ENCODE measurements at regions not wholly inside any gene's neighbourhood (a gene's known extent, or its start where the extent isn't known, plus 50 kb on each side); places are given as distances from the start of the nearest gene placed in this dataset.
"Not testable (repeated sequence)": the region's sequence is repeated elsewhere in the genome, so short reads cannot be mapped to it uniquely, and the experiment has no call there.

- intact Hi-C loops (cut with micrococcal nuclease): no loop called here
- Mint-ChIP-seq H3K4me3 (no peak overlapping the region), H3K9me3 (no peaks in the 10 kb centered on the region), H3K27me3 (no peaks in the 10 kb centered on the region), H3K4me1 (no peaks in the 10 kb centered on the region), H3K27ac (no peak overlapping the region), H3K36me3 (ENCODE audit: low read depth) (no peaks in the 10 kb centered on the region)
- no peak for DNase-seq
Observed at GRCh38 chr4:158122501-158122900, 50.3 kb downstream of the GASK1B start.

GRCh38 chr4:158121161-158121579, 51.7 kb downstream of the GASK1B start:
- Mint-ChIP-seq H3K27ac (no peak overlapping the region), H3K36me3 (ENCODE audit: low read depth) (no peaks in the 10 kb centered on the region), H3K9me3 (no peaks in the 10 kb centered on the region), H3K4me1 (no peaks in the 10 kb centered on the region), H3K4me3 (no peak overlapping the region), H3K27me3 (no peaks in the 10 kb centered on the region)
- intact Hi-C loops (cut with micrococcal nuclease): no loop called here
- no peak for DNase-seq

GRCh38 chr4:158120645-158121151, 52.1 kb downstream of the GASK1B start:
- H3K4me3 Mint-ChIP-seq; H3K9me3 Mint-ChIP-seq; DNase-seq; H3K27ac Mint-ChIP-seq; H3K27me3 Mint-ChIP-seq; intact Hi-C loops (cut with micrococcal nuclease); H3K4me1 Mint-ChIP-seq; H3K36me3 Mint-ChIP-seq (ENCODE audit: low read depth): not testable (repeated sequence)

GRCh38 chr4:158112611-158113010, 60.2 kb downstream of the GASK1B start:
- DNase-seq: no peak
- intact Hi-C loops (cut with micrococcal nuclease): no loop called here
- no peaks in the 10 kb centered on the region for H3K36me3 Mint-ChIP-seq (ENCODE audit: low read depth)
- no peak overlapping the region for H3K27ac Mint-ChIP-seq
- no peaks in the 10 kb centered on the region for H3K27me3 Mint-ChIP-seq
- no peaks in the 10 kb centered on the region for H3K4me1 Mint-ChIP-seq
- no peaks in the 10 kb centered on the region for H3K9me3 Mint-ChIP-seq
- H3K4me3 Mint-ChIP-seq: no peak overlapping the region

GRCh38 chr4:158111241-158111640, 61.6 kb downstream of the GASK1B start:
- DNase-seq: no peak
- Mint-ChIP-seq H3K4me3 (no peak overlapping the region), H3K36me3 (ENCODE audit: low read depth) (no peaks in the 10 kb centered on the region), H3K4me1 (no peaks in the 10 kb centered on the region), H3K9me3 (no peaks in the 10 kb centered on the region), H3K27ac (no peak overlapping the region), H3K27me3 (no peaks in the 10 kb centered on the region)
- intact Hi-C loops (cut with micrococcal nuclease): no loop called here

- intact Hi-C loops (cut with micrococcal nuclease): no loop called here
- Mint-ChIP-seq H3K27me3 (no peaks in the 10 kb centered on the region), H3K4me3 (no peak overlapping the region), H3K4me1 (no peaks in the 10 kb centered on the region), H3K9me3 (no peaks in the 10 kb centered on the region), H3K36me3 (ENCODE audit: low read depth) (no peaks in the 10 kb centered on the region), H3K27ac (no peak overlapping the region)
- no peak for DNase-seq
Observed at GRCh38 chr4:158102904-158103303, 69.9 kb downstream of the GASK1B start.

GRCh38 chr4:158099686-158100085, 73.1 kb downstream of the GASK1B start:
- intact Hi-C loops (cut with micrococcal nuclease): no loop called here
- Mint-ChIP-seq H3K36me3 (ENCODE audit: low read depth) (no peaks in the 10 kb centered on the region), H3K9me3 (no peaks in the 10 kb centered on the region), H3K4me3 (no peak overlapping the region), H3K27me3 (no peaks in the 10 kb centered on the region), H3K27ac (no peak overlapping the region), H3K4me1 (no peaks in the 10 kb centered on the region)
- no peak for DNase-seq

GRCh38 chr4:158098802-158099201, 74.0 kb downstream of the GASK1B start:
- Mint-ChIP-seq H3K9me3 (no peaks in the 10 kb centered on the region), H3K27me3 (no peaks in the 10 kb centered on the region), H3K4me3 (no peak overlapping the region), H3K27ac (no peak overlapping the region), H3K36me3 (ENCODE audit: low read depth) (no peaks in the 10 kb centered on the region), H3K4me1 (no peaks in the 10 kb centered on the region)
- intact Hi-C loops (cut with micrococcal nuclease): no loop called here
- DNase-seq: no peak

- H3K36me3 Mint-ChIP-seq (ENCODE audit: low read depth): no peaks in the 10 kb centered on the region
- intact Hi-C loops (cut with micrococcal nuclease): no loop called here
- H3K27me3 Mint-ChIP-seq: no peaks in the 10 kb centered on the region
- no peak overlapping the region for H3K27ac Mint-ChIP-seq
- no peaks in the 10 kb centered on the region for H3K4me1 Mint-ChIP-seq
- H3K9me3 Mint-ChIP-seq: no peaks in the 10 kb centered on the region
- DNase-seq: no peak
- no peak overlapping the region for H3K4me3 Mint-ChIP-seq
Observed at GRCh38 chr4:158094413-158095134, 78.3 kb downstream of the GASK1B start.

GRCh38 chr4:158090323-158090722, 82.5 kb downstream of the GASK1B start:
- no peaks in the 10 kb centered on the region for H3K36me3 Mint-ChIP-seq (ENCODE audit: low read depth)
- H3K4me1 Mint-ChIP-seq: no peaks in the 10 kb centered on the region
- H3K9me3 Mint-ChIP-seq: no peaks in the 10 kb centered on the region
- intact Hi-C loops (cut with micrococcal nuclease): no loop called here
- no peak for DNase-seq
- H3K4me3 Mint-ChIP-seq: no peak overlapping the region
- no peaks in the 10 kb centered on the region for H3K27me3 Mint-ChIP-seq
- no peak overlapping the region for H3K27ac Mint-ChIP-seq

GRCh38 chr4:158089897-158090296, 82.9 kb downstream of the GASK1B start:
- H3K36me3 Mint-ChIP-seq (ENCODE audit: low read depth); H3K27ac Mint-ChIP-seq; intact Hi-C loops (cut with micrococcal nuclease); H3K27me3 Mint-ChIP-seq; H3K4me1 Mint-ChIP-seq; DNase-seq; H3K9me3 Mint-ChIP-seq; H3K4me3 Mint-ChIP-seq: not testable (repeated sequence)

- Mint-ChIP-seq H3K4me1 (no peaks in the 10 kb centered on the region), H3K9me3 (no peaks in the 10 kb centered on the region), H3K27me3 (no peaks in the 10 kb centered on the region), H3K36me3 (ENCODE audit: low read depth) (no peaks in the 10 kb centered on the region), H3K27ac (no peak overlapping the region), H3K4me3 (no peak overlapping the region)
- intact Hi-C loops (cut with micrococcal nuclease): no loop called here
- no peak for DNase-seq
Observed at GRCh38 chr4:158080354-158080753, 92.5 kb downstream of the GASK1B start.

- no peak for DNase-seq
- Mint-ChIP-seq H3K36me3 (ENCODE audit: low read depth) (no peaks in the 10 kb centered on the region), H3K27ac (no peak overlapping the region), H3K4me3 (no peak overlapping the region), H3K9me3 (no peaks in the 10 kb centered on the region), H3K4me1 (no peaks in the 10 kb centered on the region), H3K27me3 (no peaks in the 10 kb centered on the region)
- intact Hi-C loops (cut with micrococcal nuclease): no loop called here
Observed at GRCh38 chr4:158079661-158080060, 93.2 kb downstream of the GASK1B start.

- H3K27ac Mint-ChIP-seq: no peak overlapping the region
- H3K4me3 Mint-ChIP-seq: no peak overlapping the region
- DNase-seq: no peak
- intact Hi-C loops (cut with micrococcal nuclease): no loop called here
- H3K4me1 Mint-ChIP-seq: no peaks in the 10 kb centered on the region
- no peaks in the 10 kb centered on the region for H3K27me3 Mint-ChIP-seq
- H3K9me3 Mint-ChIP-seq: no peaks in the 10 kb centered on the region
- no peaks in the 10 kb centered on the region for H3K36me3 Mint-ChIP-seq (ENCODE audit: low read depth)
Observed at GRCh38 chr4:158077835-158078234, 95.0 kb downstream of the GASK1B start.

- H3K27me3 Mint-ChIP-seq: no peaks in the 10 kb centered on the region
- intact Hi-C loops (cut with micrococcal nuclease): no loop called here
- H3K36me3 Mint-ChIP-seq (ENCODE audit: low read depth): no peaks in the 10 kb centered on the region
- H3K4me1 Mint-ChIP-seq: no peaks in the 10 kb centered on the region
- H3K9me3 Mint-ChIP-seq: no peaks in the 10 kb centered on the region
- H3K27ac Mint-ChIP-seq: no peak overlapping the region
- no peak overlapping the region for H3K4me3 Mint-ChIP-seq
- DNase-seq: no peak
Observed at GRCh38 chr4:158074851-158075250, 98.0 kb downstream of the GASK1B start.

Measured in activated CD4-positive, alpha-beta T cell treated with anti-CD3 and anti-CD28 coated beads, Interleukin-2, amount 10 ng/mL, durations not matched to agents 24 days and 14 days (primary cell).